T-helper 2 cell treated with Interferon-gamma antibody and Interleukin-4, amounts not matched to agents 100 ng/mL and 5 ng/mL, for 36 hours (primary cell): ENCODE measurements at regions not wholly inside any gene's neighbourhood (a gene's known extent, or its start where the extent isn't known, plus 50 kb on each side); places are given as distances from the start of the nearest gene placed in this dataset.

ENCODE experiments used
- intact Hi-C: fragments of 100-400 bp; cut with micrococcal nuclease; formaldehyde crosslinking; loops from one replicate; pipeline ENCODE4 v1.15.1; 2023

GRCh38 chr1:55386456-55386855, 171.3 kb upstream of the USP24 start:
- intact Hi-C loops: no loop called here

GRCh38 chr1:55385402-55386018, 170.3 kb upstream of the USP24 start:
- intact Hi-C loops: no loop called here

GRCh38 chr1:55384637-55385036, 169.5 kb upstream of the USP24 start:
- intact Hi-C loops: no loop called here

- intact Hi-C loops: no loop called here
Measured at GRCh38 chr1:55382806-55383305, 167.7 kb upstream of the USP24 start.

GRCh38 chr1:55381983-55382382, 166.8 kb upstream of the USP24 start:
- intact Hi-C loops: no loop called here

- intact Hi-C loops: no loop called here
Measured at GRCh38 chr1:55381491-55381890, 166.3 kb upstream of the USP24 start.

- intact Hi-C loops: no loop called here
Measured at GRCh38 chr1:55380355-55380970, 165.3 kb upstream of the USP24 start.

- intact Hi-C loops: loop anchor here (10.0 kb wide), 1 partner anchor 1206 kb away; no protein-coding TSS in a partner anchor
Measured at GRCh38 chr1:55378582-55378981, 163.4 kb upstream of the USP24 start.

GRCh38 chr1:55376897-55377296, 161.7 kb upstream of the USP24 start:
- intact Hi-C loops: loop anchor here (10.0 kb wide), 1 partner anchor 1208 kb away; no protein-coding TSS in a partner anchor

GRCh38 chr1:55375617-55376258, 160.6 kb upstream of the USP24 start:
- intact Hi-C loops: loop anchor here (10.0 kb wide), 1 partner anchor 1209 kb away; no protein-coding TSS in a partner anchor

- intact Hi-C loops: loop anchor here (10.0 kb wide), 1 partner anchor 1210 kb away; no protein-coding TSS in a partner anchor
Measured at GRCh38 chr1:55374801-55375616, 159.8 kb upstream of the USP24 start.

- intact Hi-C loops: loop anchor here (10.0 kb wide), 1 partner anchor 1211 kb away; no protein-coding TSS in a partner anchor
Measured at GRCh38 chr1:55374216-55374615, 159.1 kb upstream of the USP24 start.

- intact Hi-C loops: no loop called here
Measured at GRCh38 chr1:55369474-55369873, 154.3 kb upstream of the USP24 start.

- intact Hi-C loops: no loop called here
Measured at GRCh38 chr1:55368698-55369097, 153.5 kb upstream of the USP24 start.

- intact Hi-C loops: no loop called here
Measured at GRCh38 chr1:55367273-55367672, 152.1 kb upstream of the USP24 start.

GRCh38 chr1:55364216-55364615, 149.1 kb upstream of the USP24 start:
- intact Hi-C loops: no loop called here

- intact Hi-C loops: no loop called here
Measured at GRCh38 chr1:55363268-55363667, 148.1 kb upstream of the USP24 start.

GRCh38 chr1:55362558-55362957, 147.4 kb upstream of the USP24 start:
- intact Hi-C loops: no loop called here

GRCh38 chr1:55359611-55360010, 144.4 kb upstream of the USP24 start:
- intact Hi-C loops: no loop called here

- intact Hi-C loops: no loop called here
Measured at GRCh38 chr1:55358581-55358980, 143.4 kb upstream of the USP24 start.

- intact Hi-C loops: no loop called here
Measured at GRCh38 chr1:55355549-55355948, 140.4 kb upstream of the USP24 start.
